SHP77 treated with DMSO at 0.1 percent for 48 hours (cell line): ENCODE measurements at regions not wholly inside any gene's neighbourhood (a gene's known extent, or its start where the extent isn't known, plus 50 kb on each side); places are given as distances from the start of the nearest gene placed in this dataset.

ENCODE experiments used
- DNase-seq: peaks from one replicate; lab custom pipeline; 2025; lab: John Stamatoyannopoulos, UW

GRCh38 chr10:10365676-10366075 lies 652.0 kb upstream of the CELF2 start:
- DNase-seq = no peak

DNA sequence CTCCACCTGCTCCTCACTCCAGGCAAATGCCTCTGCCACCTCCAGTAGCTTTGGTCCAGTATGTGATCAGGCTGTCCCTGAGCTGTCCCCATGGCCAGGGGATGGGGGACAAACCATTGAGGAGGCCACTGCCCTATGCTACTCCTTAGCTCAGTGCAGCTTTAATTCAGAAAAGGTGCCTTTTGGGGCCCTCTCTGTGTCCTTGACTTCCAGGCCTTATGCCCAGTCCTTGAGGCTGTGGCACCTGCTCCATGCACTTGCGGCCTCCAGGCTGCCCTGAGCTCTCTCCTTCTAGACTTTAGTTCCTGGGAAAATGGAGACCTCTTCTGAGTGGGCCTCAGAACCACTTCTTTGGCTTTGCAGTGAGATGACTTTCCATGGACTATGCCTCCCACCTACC lies 650.8 kb upstream of the CELF2 start:
- DNase-seq = no peak

GRCh38 chr10:10367264-10367663 lies 650.4 kb upstream of the CELF2 start:
- DNase-seq = no peak

DNA sequence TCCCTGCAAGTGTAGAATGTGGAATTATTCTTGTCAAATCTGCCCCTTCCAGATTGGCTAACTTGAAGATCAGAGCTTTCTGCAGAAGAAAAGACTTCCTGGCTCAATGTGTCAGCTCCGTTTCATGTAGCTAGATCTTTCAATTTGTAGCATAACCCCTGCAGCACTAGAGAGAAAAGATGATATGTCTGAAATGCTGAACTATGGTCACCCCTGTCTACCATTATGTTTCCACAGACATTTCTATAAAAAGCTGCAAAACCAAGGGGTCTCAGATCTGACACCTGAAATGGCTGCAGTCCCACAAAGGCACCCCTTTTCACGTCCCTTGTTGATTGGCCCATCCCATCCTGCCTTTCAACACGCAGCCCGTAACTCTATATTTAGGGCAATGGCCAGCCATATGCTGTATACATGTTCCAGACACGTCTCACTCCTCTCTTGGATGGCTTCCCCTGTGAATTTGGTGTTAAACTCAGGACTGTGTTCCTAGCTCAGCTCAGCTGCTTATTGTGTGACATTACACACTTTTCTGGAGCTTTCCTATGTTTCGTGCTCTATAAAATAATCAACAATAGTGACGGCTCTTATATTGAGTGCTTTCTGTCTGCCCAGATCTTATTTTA lies 648.6 kb upstream of the CELF2 start:
- DNase-seq = no peak

GRCh38 chr10:10385831-10386230 lies 631.8 kb upstream of the CELF2 start:
- no peak for DNase-seq

GRCh38 chr10:10389182-10389581 lies 628.5 kb upstream of the CELF2 start:
- no peak for DNase-seq

DNA sequence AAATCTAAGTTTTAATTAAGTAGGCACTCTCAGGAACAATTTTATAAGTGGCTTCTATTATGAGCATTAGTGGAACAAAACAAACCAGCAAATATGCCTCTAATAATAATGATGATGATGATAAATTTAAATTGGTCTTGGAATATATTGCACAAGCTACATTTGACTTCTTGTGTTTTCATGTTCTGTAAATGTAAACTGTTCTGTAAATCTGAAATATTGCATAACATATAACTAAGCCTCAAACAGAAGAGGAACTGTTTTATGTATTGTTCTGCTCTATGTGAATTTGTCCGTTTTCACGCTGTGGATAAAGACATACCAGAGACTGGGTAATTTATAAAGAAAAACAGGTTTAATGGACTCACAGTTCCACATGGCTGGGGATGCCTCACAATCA lies 625.2 kb upstream of the CELF2 start:
- DNase-seq = no peak

- no peak for DNase-seq
Observed at GRCh38 chr10:10394933-10395658, 622.6 kb upstream of the CELF2 start.

DNA sequence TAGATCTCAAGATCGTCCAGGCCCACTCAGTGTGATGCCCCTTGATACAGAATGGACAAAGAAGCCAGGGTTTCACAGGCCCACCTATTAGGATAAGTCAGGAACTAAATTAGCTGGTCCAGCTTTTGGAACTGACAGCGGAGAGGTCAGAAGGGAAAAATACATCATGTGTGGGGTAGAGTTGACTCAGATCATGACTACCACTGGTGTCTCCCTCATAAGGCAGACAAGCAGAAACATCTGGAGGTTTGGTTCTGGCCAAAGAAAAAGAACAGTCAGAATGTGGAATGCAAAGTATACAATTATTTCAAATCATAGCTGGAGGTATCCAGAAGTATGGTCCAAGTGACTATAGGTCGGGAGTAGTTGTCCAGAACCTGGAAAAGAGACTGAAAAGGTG lies 621.1 kb upstream of the CELF2 start:
- DNase-seq = no peak

GRCh38 chr10:10397906-10398305 lies 619.8 kb upstream of the CELF2 start:
- no peak for DNase-seq

GRCh38 chr10:10403762-10404161 lies 613.9 kb upstream of the CELF2 start:
- DNase-seq = no peak

GRCh38 chr10:10417671-10418070 lies 600.0 kb upstream of the CELF2 start:
- DNase-seq = no peak

DNA sequence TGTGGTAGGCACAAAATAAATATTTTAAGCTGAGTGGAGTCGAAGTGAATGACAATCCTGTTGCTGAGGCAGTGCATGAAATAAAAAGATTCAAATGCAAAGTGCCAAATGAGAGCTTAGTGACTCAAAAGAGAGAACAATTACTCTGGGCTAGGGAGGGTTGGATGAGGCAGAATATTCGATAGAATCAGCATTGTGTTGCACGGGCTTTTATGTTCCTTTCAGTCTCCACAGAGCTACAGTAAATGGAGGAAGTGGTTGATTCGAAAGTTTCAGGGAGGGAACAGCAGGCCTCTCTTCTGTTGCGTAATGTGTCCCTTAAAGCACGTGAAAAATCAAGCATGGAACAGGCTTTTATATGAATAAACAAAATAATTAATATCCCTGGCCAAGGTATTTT lies 599.3 kb upstream of the CELF2 start:
- DNase-seq = no peak

GRCh38 chr10:10421071-10421470 lies 596.6 kb upstream of the CELF2 start:
- no peak for DNase-seq

GRCh38 chr10:10431422-10432066 lies 586.1 kb upstream of the CELF2 start:
- no peak for DNase-seq

- no peak for DNase-seq
Observed at GRCh38 chr10:10432296-10433035, 585.2 kb upstream of the CELF2 start.

DNA sequence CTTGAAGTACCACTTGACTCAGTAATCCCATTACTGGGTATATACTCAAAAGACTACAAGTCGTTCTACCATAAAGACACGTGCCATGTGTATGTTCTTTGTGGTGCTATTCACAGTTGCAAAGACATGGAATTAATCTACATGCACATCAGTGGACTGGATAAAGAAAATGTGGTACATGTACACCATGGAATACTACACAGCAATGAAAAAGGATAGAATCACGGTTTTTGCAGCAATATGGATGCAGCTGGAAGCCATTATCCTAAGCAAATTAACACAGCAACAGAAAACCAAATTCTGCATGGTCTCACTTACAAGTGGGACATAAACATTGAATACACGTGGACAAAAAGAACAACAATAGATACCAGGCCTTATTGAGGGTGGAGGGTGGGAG lies 583.4 kb upstream of the CELF2 start:
- no peak for DNase-seq

GRCh38 chr10:10437886-10438285 lies 579.8 kb upstream of the CELF2 start:
- no peak for DNase-seq

DNA sequence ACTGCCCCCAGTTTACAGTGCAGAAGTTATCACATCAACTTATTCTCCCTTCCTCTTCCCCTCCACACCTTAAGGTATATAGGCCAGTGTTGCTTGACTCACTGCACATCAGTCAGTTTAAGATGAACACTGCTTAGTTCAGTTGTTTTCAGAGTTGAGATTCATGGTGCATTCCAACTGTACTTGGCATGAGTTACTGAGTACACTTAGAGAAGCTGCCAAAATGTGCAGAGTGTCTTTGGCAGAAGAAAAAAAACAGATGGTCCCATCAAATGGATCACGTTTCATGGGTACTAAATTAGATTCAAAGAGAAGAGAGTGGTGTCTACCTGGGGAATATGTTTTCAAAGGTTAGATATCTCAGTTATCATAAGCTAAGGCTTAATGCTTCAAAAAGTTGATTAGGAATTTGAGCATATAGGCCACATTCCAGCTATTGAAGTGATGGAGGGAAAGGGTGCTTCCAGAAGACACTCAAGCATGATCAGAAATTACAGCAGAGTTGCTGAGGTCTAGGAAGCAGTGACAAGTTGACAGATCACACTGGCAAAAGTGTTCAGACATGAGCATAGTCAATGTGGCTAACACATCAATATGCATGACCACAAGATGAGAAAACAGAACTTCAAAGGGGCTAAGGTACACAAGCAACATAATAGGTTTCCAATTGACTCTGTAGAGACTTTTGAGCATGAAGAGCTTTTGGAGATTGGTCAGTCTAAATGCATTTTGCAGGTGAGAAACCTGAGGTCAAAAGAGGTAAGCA lies 579.2 kb upstream of the CELF2 start:
- DNase-seq = no peak

GRCh38 chr10:10456856-10457255 lies 560.8 kb upstream of the CELF2 start:
- no peak for DNase-seq

- no peak for DNase-seq
Observed at GRCh38 chr10:10460451-10460850, 557.2 kb upstream of the CELF2 start.
